ENCODE measurements at regions not wholly inside any gene's neighbourhood (a gene's known extent, or its start where the extent isn't known, plus 50 kb on each side); places are given as distances from the start of the nearest gene placed in this dataset.
"Not testable (repeated sequence)": the region's sequence is repeated elsewhere in the genome, so short reads cannot be mapped to it uniquely, and the experiment has no call there.

DNA sequence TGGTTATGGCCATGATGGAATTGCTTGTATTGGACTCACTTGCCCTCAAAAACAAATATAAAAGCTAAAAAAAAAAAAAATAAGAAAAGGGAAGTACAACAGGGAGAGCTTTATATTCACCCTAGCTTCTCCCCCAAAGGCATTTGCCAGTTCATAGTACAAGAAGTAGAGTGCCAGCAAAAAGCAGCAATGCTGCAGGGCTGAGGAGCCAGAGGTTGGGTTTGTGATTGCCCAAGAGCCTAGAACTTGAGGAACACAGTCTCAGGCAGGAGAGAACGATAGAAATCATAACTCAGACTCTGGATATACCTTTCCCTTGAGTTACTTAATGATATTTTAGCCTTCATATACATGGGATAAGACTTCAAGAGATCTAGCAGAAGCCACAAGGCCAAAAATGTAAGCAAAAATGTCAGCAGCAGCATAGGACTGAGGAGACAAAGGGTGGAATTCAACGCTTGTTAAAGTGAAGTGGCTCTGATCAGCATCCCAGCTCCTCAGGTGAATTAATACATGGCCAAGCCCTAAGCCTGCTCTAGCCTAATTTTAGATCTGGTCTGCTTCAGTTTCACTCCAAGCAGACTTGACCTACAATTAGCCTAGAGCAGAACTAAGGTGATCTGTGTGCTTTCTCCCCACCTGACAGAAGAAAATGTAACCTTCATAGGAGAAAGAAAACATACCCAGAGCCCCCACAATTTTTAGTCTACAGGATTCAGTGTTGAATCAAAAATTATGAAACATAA, 172.8 kb upstream of the PLGLB1 start:
- in situ Hi-C loops (cut with HindIII; ENCODE audit: low sequenced_read_pairs) = not testable (repeated sequence)

GRCh38 chr2:87196720-87197388, 175.2 kb upstream of the PLGLB1 start:
- not testable (repeated sequence) for DNase-seq (ENCODE audit: low spot score)

More for the DNA sequence above, 172.8 kb upstream of the PLGLB1 start:
- DNase-seq (ENCODE audit: low spot score) = not testable (repeated sequence)

DNA sequence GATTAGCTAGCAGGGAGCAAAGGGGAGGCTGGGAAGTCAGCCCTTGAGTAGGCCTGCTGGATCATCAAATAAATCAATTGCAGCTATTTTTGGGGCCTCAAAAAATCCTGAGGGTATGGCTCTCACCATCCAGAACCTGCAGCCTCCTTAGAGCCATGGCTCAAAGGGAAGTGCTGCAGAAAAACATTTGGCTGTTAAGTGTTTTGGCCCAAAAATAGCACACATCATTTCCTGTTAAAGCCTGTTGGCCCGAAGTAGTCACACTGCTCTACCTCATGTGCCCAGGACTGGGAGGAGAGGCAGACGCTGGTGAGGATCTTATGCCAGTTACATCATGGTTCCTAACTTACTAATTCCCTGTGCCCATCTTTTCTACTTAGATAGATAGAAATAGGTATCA, 176.8 kb upstream of the PLGLB1 start:
- in situ Hi-C loops (cut with HindIII; ENCODE audit: low sequenced_read_pairs); DNase-seq (ENCODE audit: low spot score): not testable (repeated sequence)

More at GRCh38 chr2:87196720-87197388, 175.2 kb upstream of the PLGLB1 start:
- in situ Hi-C loops (cut with HindIII; ENCODE audit: low sequenced_read_pairs) = not testable (repeated sequence)

GRCh38 chr2:87199228-87199627, 177.6 kb upstream of the PLGLB1 start:
- in situ Hi-C loops (cut with HindIII; ENCODE audit: low sequenced_read_pairs); DNase-seq (ENCODE audit: low spot score): not testable (repeated sequence)

DNA sequence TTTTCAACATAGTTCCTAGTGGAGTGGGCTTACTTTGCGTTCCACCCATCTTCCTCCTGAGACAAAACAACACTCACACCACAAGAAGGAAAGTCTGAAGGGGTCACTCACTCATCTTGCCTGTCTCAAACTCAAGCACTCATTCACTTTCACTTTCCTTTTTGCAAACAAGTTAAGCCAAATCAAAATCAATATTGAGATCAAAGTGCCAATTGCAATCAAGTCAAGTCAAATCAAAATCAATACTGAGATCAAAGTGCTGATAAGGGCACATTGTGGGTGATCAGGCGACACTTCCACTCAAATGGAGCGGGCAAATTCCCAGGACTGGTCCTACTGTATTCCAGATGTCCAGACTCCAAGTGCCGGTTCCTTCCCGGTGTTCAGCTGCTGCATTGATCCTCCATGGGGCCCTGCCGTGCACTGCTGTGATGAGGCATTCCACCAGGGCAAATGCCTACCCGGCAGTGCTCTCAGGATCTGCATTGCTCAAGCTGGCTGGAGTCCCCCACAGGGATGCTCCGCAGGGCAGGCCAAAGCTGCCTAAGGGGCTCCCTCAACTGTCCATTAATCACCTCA, 183.0 kb upstream of the PLGLB1 start:
- in situ Hi-C loops (cut with HindIII; ENCODE audit: low sequenced_read_pairs); DNase-seq (ENCODE audit: low spot score): not testable (repeated sequence)

DNA sequence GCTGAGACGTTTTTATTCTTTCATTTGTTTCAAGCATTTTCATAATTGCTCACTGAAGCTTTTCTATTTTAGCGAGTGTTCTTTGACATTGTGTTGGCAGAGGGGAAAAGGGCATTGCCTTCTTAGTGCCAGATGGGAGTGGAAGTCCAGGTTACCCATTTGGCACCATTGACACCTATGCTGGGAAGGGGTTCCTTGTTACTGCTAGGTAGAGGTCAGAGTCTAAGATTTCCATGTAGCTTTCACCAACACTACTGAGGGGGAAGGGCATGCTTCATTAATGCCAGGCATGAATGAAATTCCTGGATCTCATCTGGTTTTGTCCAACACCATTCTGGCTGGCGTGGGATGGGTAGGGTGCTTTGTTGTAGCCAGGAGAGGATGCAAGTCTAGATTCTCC, 191.3 kb upstream of the PLGLB1 start:
- in situ Hi-C loops (cut with HindIII; ENCODE audit: low sequenced_read_pairs); DNase-seq (ENCODE audit: low spot score): not testable (repeated sequence)

DNA sequence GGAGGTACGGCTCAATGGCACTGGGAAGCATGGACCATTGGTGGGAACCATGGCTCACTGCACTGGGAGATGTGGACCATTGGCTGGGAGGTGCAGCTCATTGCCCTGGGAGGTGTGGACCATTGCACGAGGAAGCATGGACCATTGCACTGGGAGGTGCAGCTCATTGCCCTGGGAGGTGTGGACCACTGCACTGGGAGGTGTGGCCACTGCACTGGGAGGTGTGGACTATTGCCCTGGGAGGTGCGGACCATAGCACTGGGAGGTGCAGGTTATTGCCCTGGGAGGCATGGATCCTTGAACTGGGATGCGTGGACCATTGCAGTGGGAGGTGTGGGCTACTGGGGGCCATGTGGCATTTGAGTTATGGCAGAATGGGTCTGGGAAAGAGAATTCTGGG, 195.4 kb upstream of the PLGLB1 start:
- DNase-seq (ENCODE audit: low spot score); in situ Hi-C loops (cut with HindIII; ENCODE audit: low sequenced_read_pairs): not testable (repeated sequence)

DNA sequence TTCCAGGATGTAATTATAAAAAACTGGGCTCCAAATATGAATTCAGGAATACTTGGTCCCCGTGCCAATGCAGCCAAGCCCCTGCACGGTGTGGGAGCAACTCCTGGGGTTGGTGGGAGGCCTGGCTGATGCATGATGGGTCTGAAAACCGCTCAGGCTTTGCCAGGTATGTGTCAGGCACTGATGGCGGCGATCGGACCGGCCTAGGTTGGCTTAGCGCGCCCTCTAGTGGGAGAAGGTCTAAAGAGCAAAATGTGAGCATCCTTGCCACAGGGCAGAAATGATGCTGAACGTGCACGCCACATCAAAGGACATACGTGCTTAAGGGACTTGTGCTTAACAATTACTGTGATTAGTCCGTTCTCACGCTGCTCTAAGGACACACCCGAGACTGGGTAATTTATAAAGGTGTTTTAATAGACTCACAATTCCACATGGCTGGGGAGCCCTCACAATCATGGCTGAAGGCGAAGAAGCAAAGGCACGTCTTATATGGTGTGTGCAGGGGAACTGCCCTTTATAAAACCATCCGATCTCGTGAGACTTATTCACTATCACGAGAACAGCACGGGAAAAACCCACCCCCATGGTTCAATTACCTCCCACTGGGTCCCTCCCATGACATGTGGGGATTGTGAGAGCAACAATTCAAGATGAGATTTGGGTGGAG, 196.2 kb upstream of the PLGLB1 start:
- DNase-seq (ENCODE audit: low spot score); in situ Hi-C loops (cut with HindIII; ENCODE audit: low sequenced_read_pairs): not testable (repeated sequence)

- DNase-seq (ENCODE audit: low spot score); in situ Hi-C loops (cut with HindIII; ENCODE audit: low sequenced_read_pairs): not testable (repeated sequence)
Observed at GRCh38 chr2:87220651-87221050, 199.0 kb upstream of the PLGLB1 start.

GRCh38 chr2:87222131-87222530, 200.5 kb upstream of the PLGLB1 start:
- in situ Hi-C loops (cut with HindIII; ENCODE audit: low sequenced_read_pairs); DNase-seq (ENCODE audit: low spot score): not testable (repeated sequence)

DNA sequence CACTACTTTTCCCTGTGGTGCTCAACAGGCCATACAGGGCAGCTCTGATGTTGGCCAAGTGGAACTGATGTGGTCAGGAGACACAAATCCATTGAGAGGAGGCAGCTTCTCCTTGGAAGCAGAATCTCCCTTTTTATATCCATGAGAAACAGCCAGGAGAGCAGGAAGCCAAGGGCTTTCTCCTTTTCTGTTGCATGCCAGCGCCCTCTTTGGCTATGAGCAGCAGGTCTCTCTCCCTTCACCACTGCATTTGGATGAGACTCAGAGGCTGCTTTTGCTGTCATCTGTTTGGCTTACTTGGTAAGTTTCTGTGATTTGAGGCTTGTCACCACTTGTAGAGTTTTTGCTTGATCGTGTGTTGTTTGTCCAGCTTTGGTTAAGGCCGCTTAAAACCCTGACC, 202.2 kb upstream of the PLGLB1 start:
- DNase-seq (ENCODE audit: low spot score); in situ Hi-C loops (cut with HindIII; ENCODE audit: low sequenced_read_pairs): not testable (repeated sequence)

DNA sequence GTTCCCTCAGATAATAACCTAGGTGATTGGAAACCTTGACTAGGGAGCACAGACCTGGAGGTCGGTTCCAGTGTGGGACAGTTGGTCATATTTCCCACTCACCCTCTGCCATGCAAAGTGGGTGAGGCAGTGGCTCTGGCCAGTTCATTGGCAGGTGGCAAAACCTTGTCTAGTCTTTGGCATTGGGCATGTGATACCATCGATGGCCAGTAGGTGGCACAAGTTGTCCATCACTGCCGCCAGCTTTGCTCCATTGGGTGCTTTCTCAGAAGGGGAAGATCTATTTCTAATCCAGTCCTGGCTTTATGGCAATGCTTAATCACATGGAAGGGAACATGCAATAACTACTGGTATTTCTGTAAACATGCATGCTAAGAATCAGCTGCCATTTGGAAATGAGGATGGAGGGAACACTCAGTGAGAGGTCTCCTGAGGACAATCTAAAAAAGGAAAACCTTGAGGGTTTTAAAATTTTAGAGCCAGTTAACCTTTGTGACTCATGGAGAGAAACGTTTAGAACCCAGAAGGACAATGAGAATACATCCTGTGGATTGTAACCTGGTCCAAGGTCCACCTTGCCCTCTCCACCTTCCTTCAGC, 207.5 kb upstream of the PLGLB1 start:
- DNase-seq (ENCODE audit: low spot score); in situ Hi-C loops (cut with HindIII; ENCODE audit: low sequenced_read_pairs): not testable (repeated sequence)

- in situ Hi-C loops (cut with HindIII; ENCODE audit: low sequenced_read_pairs); DNase-seq (ENCODE audit: low spot score): not testable (repeated sequence)
Observed at GRCh38 chr2:87229964-87230363, 208.3 kb upstream of the PLGLB1 start.

GRCh38 chr2:87235333-87235981, 213.8 kb upstream of the PLGLB1 start:
- in situ Hi-C loops (cut with HindIII; ENCODE audit: low sequenced_read_pairs); DNase-seq (ENCODE audit: low spot score): not testable (repeated sequence)

- DNase-seq (ENCODE audit: low spot score); in situ Hi-C loops (cut with HindIII; ENCODE audit: low sequenced_read_pairs): not testable (repeated sequence)
Observed at GRCh38 chr2:87237570-87238336, 216.1 kb upstream of the PLGLB1 start.

- in situ Hi-C loops (cut with HindIII; ENCODE audit: low sequenced_read_pairs); DNase-seq (ENCODE audit: low spot score): not testable (repeated sequence)
Observed at GRCh38 chr2:87239558-87240215, 218.0 kb upstream of the PLGLB1 start.

GRCh38 chr2:87246066-87246717, 224.5 kb upstream of the PLGLB1 start:
- DNase-seq (ENCODE audit: low spot score); in situ Hi-C loops (cut with HindIII; ENCODE audit: low sequenced_read_pairs): not testable (repeated sequence)
